Tongue (tissue), 1 donor: ENCODE measurements at regions not wholly inside any gene's neighbourhood (a gene's known extent, or its start where the extent isn't known, plus 50 kb on each side); places are given as distances from the start of the nearest gene placed in this dataset.

ENCODE experiments used
- DNase-seq: peaks from one replicate; pipeline ENCODE4 v3.0.0-alpha.2; 2015

GRCh38 chr20:11091511-11091910, 417.7 kb upstream of the JAG1 start:
- DNase-seq = no peak

- no peak for DNase-seq
Observed at GRCh38 chr20:11092151-11092550, 418.4 kb upstream of the JAG1 start.

- DNase-seq = no peak
Observed at GRCh38 chr20:11094196-11094595, 420.4 kb upstream of the JAG1 start.

GRCh38 chr20:11094711-11095110, 420.9 kb upstream of the JAG1 start:
- no peak for DNase-seq

GRCh38 chr20:11098888-11099287, 425.1 kb upstream of the JAG1 start:
- DNase-seq = no peak

GRCh38 chr20:11101243-11101642, 427.4 kb upstream of the JAG1 start:
- no peak for DNase-seq

- no peak for DNase-seq
Observed at GRCh38 chr20:11101696-11102095, 427.9 kb upstream of the JAG1 start.

- DNase-seq = no peak
Observed at GRCh38 chr20:11103866-11104265, 430.1 kb upstream of the JAG1 start.

- peak; percentile 71 for DNase-seq
Observed at GRCh38 chr20:11108102-11108810, 434.5 kb upstream of the JAG1 start.

- DNase-seq = no peak
Observed at GRCh38 chr20:11110535-11110934, 436.7 kb upstream of the JAG1 start.

- DNase-seq = no peak
Observed at GRCh38 chr20:11111191-11111590, 437.4 kb upstream of the JAG1 start.

GRCh38 chr20:11112832-11113231, 439.0 kb upstream of the JAG1 start:
- DNase-seq = no peak

- DNase-seq = no peak
Observed at GRCh38 chr20:11114382-11114781, 440.6 kb upstream of the JAG1 start.

- no peak for DNase-seq
Observed at GRCh38 chr20:11117808-11118528, 444.2 kb upstream of the JAG1 start.

- no peak for DNase-seq
Observed at GRCh38 chr20:11118802-11119380, 445.1 kb upstream of the JAG1 start.

GRCh38 chr20:11119573-11119972, 445.8 kb upstream of the JAG1 start:
- no peak for DNase-seq

GRCh38 chr20:11120431-11120830, 446.6 kb upstream of the JAG1 start:
- no peak for DNase-seq

GRCh38 chr20:11124849-11125505, 451.2 kb upstream of the JAG1 start:
- no peak for DNase-seq

- DNase-seq = peak; percentile 75
Observed at GRCh38 chr20:11128220-11128718, 454.5 kb upstream of the JAG1 start.

GRCh38 chr20:11128721-11129120, 454.9 kb upstream of the JAG1 start:
- DNase-seq = no peak

GRCh38 chr20:11130554-11131166, 456.9 kb upstream of the JAG1 start:
- no peak for DNase-seq

GRCh38 chr20:11132819-11133415, 459.1 kb upstream of the JAG1 start:
- DNase-seq = no peak
